Colonic mucosa (tissue), 4 donors: ENCODE measurements at regions not wholly inside any gene's neighbourhood (a gene's known extent, or its start where the extent isn't known, plus 50 kb on each side); places are given as distances from the start of the nearest gene placed in this dataset.

Experiments used
- DNase-seq: peaks from one replicate; pipeline ENCODE4 v3.0.0-alpha.2; 2020
- H3K27ac ChIP-seq: fragments of 200-600 bp; one replicate; pipeline ENCODE4 v1.8.0; 2021
- H3K27me3 ChIP-seq: fragments of 200-600 bp; one replicate; pipeline ENCODE4 v1.8.0; 2021
- H3K36me3 ChIP-seq: fragments of 200-600 bp; one replicate; pipeline ENCODE4 v1.8.0; 2021
- H3K4me1 ChIP-seq: fragments of 200-600 bp; one replicate; pipeline ENCODE4 v1.8.0; 2021; ENCODE audit warnings: mild to moderate bottlenecking
- H3K4me3 ChIP-seq: fragments of 200-600 bp; one replicate; pipeline ENCODE4 v1.8.0; 2021
- H3K9ac ChIP-seq, 2 donors: one replicate each; pipeline ENCODE4 v1.7.0; 2013; ENCODE audit warnings: control low read depth in 2 of 2, low read depth in 2 of 2, low read length in 2 of 2
- H3K9me3 ChIP-seq: fragments of 200-600 bp; one replicate; pipeline ENCODE4 v1.8.0; 2021
- intact Hi-C: fragments of 100-400 bp; cut with DNase I; formaldehyde crosslinking; loops from one replicate; pipeline ENCODE4 v1.14.1; 2022
- TF ChIP-seq, protein P1 (sequence below): fragments of 200-600 bp; IDR thresholded peaks from one replicate; pipeline ENCODE4 v1.8.0; 2022; ENCODE audit warnings: antibody characterized with exemption, mild to moderate bottlenecking
- donor health status: healthy.
- donor health status: DM: no; HTN: no; CAD: no.
- donor health status: DM: no; HTN: no; CAD: no.

- Histone ChIP-seq H3K9me3 (no peaks in the 10 kb centered on the region), H3K4me1 (no peaks in the 10 kb centered on the region), H3K27ac (no peak overlapping the region), H3K9ac (no peak overlapping the region), H3K4me3 (no peak overlapping the region), H3K36me3 (no peaks in the 10 kb centered on the region), H3K27me3 (no peaks in the 10 kb centered on the region)
- DNase-seq: no peak
- TF ChIP-seq, protein P1, sequence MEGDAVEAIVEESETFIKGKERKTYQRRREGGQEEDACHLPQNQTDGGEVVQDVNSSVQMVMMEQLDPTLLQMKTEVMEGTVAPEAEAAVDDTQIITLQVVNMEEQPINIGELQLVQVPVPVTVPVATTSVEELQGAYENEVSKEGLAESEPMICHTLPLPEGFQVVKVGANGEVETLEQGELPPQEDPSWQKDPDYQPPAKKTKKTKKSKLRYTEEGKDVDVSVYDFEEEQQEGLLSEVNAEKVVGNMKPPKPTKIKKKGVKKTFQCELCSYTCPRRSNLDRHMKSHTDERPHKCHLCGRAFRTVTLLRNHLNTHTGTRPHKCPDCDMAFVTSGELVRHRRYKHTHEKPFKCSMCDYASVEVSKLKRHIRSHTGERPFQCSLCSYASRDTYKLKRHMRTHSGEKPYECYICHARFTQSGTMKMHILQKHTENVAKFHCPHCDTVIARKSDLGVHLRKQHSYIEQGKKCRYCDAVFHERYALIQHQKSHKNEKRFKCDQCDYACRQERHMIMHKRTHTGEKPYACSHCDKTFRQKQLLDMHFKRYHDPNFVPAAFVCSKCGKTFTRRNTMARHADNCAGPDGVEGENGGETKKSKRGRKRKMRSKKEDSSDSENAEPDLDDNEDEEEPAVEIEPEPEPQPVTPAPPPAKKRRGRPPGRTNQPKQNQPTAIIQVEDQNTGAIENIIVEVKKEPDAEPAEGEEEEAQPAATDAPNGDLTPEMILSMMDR: no peak
- intact Hi-C loops: no loop called here
Measured at GRCh38 chr16:73764321-73764720, 532.3 kb upstream of the PSMD7 start.

- no peaks in the 10 kb centered on the region for H3K27me3 ChIP-seq
- no peak overlapping the region for H3K27ac ChIP-seq
- no peak overlapping the region for H3K9ac ChIP-seq
- no peaks in the 10 kb centered on the region for H3K9me3 ChIP-seq
- no peaks in the 10 kb centered on the region for H3K36me3 ChIP-seq
- DNase-seq: no peak
- intact Hi-C loops: no loop called here
- TF ChIP-seq, protein P1: no peak
- H3K4me1 ChIP-seq: no peaks in the 10 kb centered on the region
- H3K4me3 ChIP-seq: no peak overlapping the region
Measured at GRCh38 chr16:73756289-73757178, 540.1 kb upstream of the PSMD7 start.

DNA sequence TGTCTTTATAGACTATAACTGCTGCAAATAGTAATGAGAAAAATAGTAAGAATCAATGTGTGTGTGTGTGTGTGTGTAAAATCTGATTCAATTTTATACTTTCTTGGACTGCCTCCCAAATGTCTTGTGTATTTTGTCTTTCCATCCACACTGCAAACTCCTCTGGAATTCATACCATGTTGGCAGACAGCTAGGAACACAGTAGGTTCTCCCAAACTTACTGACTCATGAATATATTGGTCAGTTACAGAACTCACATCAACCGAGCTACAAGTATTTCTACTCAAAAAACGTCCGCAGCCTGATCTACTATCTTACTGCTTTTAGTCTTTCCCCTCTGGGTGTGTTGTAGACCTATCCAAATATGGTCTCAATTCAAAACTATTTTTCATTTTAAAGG is 542.7 kb upstream of the PSMD7 start:
- no peaks in the 10 kb centered on the region for H3K9me3 ChIP-seq
- H3K4me3 ChIP-seq: no peak overlapping the region
- intact Hi-C loops: no loop called here
- no peak overlapping the region for H3K9ac ChIP-seq
- no peaks in the 10 kb centered on the region for H3K36me3 ChIP-seq
- H3K4me1 ChIP-seq: no peaks in the 10 kb centered on the region
- H3K27ac ChIP-seq: no peak overlapping the region
- no peak for DNase-seq
- no peaks in the 10 kb centered on the region for H3K27me3 ChIP-seq
- TF ChIP-seq, protein P1: no peak

- DNase-seq: no peak
- intact Hi-C loops: no loop called here
- no peaks in the 10 kb centered on the region for H3K36me3 ChIP-seq
- H3K9me3 ChIP-seq: no peaks in the 10 kb centered on the region
- no peak overlapping the region for H3K9ac ChIP-seq
- TF ChIP-seq, protein P1: no peak
- no peak overlapping the region for H3K27ac ChIP-seq
- no peak overlapping the region for H3K4me3 ChIP-seq
- no peaks in the 10 kb centered on the region for H3K4me1 ChIP-seq
- no peaks in the 10 kb centered on the region for H3K27me3 ChIP-seq
Measured at GRCh38 chr16:73750639-73751038, 546.0 kb upstream of the PSMD7 start.

- no peak for DNase-seq
- Histone ChIP-seq H3K27ac (no peak overlapping the region), H3K4me3 (no peak overlapping the region), H3K4me1 (no peaks in the 10 kb centered on the region), H3K27me3 (no peaks in the 10 kb centered on the region), H3K9ac (no peak overlapping the region), H3K36me3 (no peaks in the 10 kb centered on the region), H3K9me3 (no peaks in the 10 kb centered on the region)
- TF ChIP-seq, protein P1: no peak
- intact Hi-C loops: no loop called here
Measured at GRCh38 chr16:73747328-73747727, 549.3 kb upstream of the PSMD7 start.
